ENCODE measurements at regions not wholly inside any gene's neighbourhood (a gene's known extent, or its start where the extent isn't known, plus 50 kb on each side); places are given as distances from the start of the nearest gene placed in this dataset.

- H3K36me3 ChIP-seq: no peaks in the 10 kb centered on the region
- WGBS, 2 donors: 67 to 68% methylated on average over 3 of the region's 3 CpGs
- H3K27me3 ChIP-seq: peaks cover 0 to 39% (median 19%) of the 10 kb centered on the region in 7 donors
- no peak for TF ChIP-seq CTCF (IDR thresholded peaks at IDR 0.05)
- intact Hi-C loops (cut with DNase I): no loop called here
- H3K27ac ChIP-seq: peak overlapping the region in 1 of 10 donors; percentile 10
- DNase-seq (no peak), ATAC-seq (peak in 3 of 8 donors; percentile 53 to 59 (median 53))
- peaks cover 0 to 21% (median 16%) of the 10 kb centered on the region in 9 donors for H3K4me1 ChIP-seq
- peaks cover 0 to 8% (median 0%) of the 10 kb centered on the region in 11 donors for H3K9me3 ChIP-seq
- H3K4me3 ChIP-seq: no peak overlapping the region
These were observed 82.7 kb upstream of the SLC6A6 start for GRCh38 chr3:14319654-14320182.

GRCh38 chr3:14320219-14320618, 82.2 kb upstream of the SLC6A6 start:
- DNase-seq: no peak
- intact Hi-C loops (cut with DNase I): no loop called here
- 92 to 95% methylated on average over 3 of the region's 3 CpGs for WGBS, 2 donors

GRCh38 chr3:14322001-14322400, 80.4 kb upstream of the SLC6A6 start:
- H3K9me3 ChIP-seq: peaks cover 0 to 8% (median 0%) of the 10 kb centered on the region in 11 donors
- intact Hi-C loops (cut with DNase I): no loop called here
- peaks cover 0 to 27% (median 12%) of the 10 kb centered on the region in 7 donors for H3K27me3 ChIP-seq
- TF ChIP-seq CTCF (IDR thresholded peaks at IDR 0.05): no peak
- no peak for DNase-seq
- 91 to 95% methylated on average over 3 of the region's 3 CpGs for WGBS, 2 donors
- H3K27ac ChIP-seq: no peak overlapping the region
- no peak overlapping the region for H3K4me3 ChIP-seq
- no peak for ATAC-seq
- H3K36me3 ChIP-seq: no peaks in the 10 kb centered on the region
- peaks cover 0 to 23% (median 16%) of the 10 kb centered on the region in 9 donors for H3K4me1 ChIP-seq

More at GRCh38 chr3:14320219-14320618, 82.2 kb upstream of the SLC6A6 start:
- ATAC-seq: no peak
- no peak overlapping the region for H3K4me3 ChIP-seq
- H3K36me3 ChIP-seq: no peaks in the 10 kb centered on the region
- peaks cover 0 to 8% (median 0%) of the 10 kb centered on the region in 11 donors for H3K9me3 ChIP-seq
- peaks cover 0 to 23% (median 16%) of the 10 kb centered on the region in 9 donors for H3K4me1 ChIP-seq
- TF ChIP-seq CTCF (IDR thresholded peaks at IDR 0.05): no peak
- no peak overlapping the region for H3K27ac ChIP-seq
- H3K27me3 ChIP-seq: peaks cover 0 to 37% (median 19%) of the 10 kb centered on the region in 7 donors

GRCh38 chr3:14322667-14323295, 79.6 kb upstream of the SLC6A6 start:
- DNase-seq (no peak), ATAC-seq (peak in 3 of 8 donors; percentile 6 to 20 (median 19))
- Histone ChIP-seq H3K27me3 (peaks cover 0 to 24% (median 4%) of the 10 kb centered on the region in 7 donors), H3K9me3 (peaks cover 0 to 8% (median 0%) of the 10 kb centered on the region in 11 donors), H3K36me3 (no peaks in the 10 kb centered on the region), H3K27ac (no peak overlapping the region), H3K4me3 (no peak overlapping the region), H3K4me1 (peaks cover 0 to 23% (median 16%) of the 10 kb centered on the region in 9 donors)
- intact Hi-C loops (cut with DNase I): no loop called here
- 76 to 82% methylated on average over 12 of the region's 12 CpGs for WGBS, 2 donors
- TF ChIP-seq CTCF (IDR thresholded peaks at IDR 0.05): no peak
